ENCODE measurements at regions not wholly inside any gene's neighbourhood (a gene's known extent, or its start where the extent isn't known, plus 50 kb on each side); places are given as distances from the start of the nearest gene placed in this dataset.

DNA sequence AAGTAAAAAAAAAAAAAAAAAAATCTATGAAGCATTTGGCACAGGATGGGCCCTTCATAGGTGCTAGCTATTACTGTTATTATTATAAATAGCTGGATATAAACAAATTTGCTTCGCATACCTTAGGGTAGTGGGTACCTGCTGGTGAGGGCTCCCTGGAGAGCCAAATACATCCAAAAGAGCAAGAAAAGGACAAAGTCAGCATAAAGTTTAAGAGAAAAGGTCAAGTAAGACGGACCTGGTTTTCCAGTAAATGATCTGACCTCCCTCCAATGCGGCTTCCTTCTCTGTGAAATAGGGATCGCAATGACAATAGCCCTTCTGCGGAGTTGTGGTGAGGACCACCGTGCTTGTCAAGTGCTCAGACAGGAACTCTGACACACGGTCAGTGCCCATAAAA lies 214.5 kb downstream of the SNX10 start:
- TF ChIP-seq FOXM1 (IDR thresholded peaks at IDR 0.05; ENCODE audit: low read depth) (no peak), RFX5 (IDR thresholded peaks at IDR 0.05; ENCODE audit: low read length) (no peak), POLR2AphosphoS5 (IDR thresholded peaks at IDR 0.05; ENCODE audit: low read depth, low read length) (no peak)

Data from SK-N-SH (cell line).